ENCODE measurements at regions not wholly inside any gene's neighbourhood (a gene's known extent, or its start where the extent isn't known, plus 50 kb on each side); places are given as distances from the start of the nearest gene placed in this dataset.

GRCh38 chr6:22638320-22638719 is 69.0 kb downstream of the HDGFL1 start:
- no peak for TF ChIP-seq CTCF (IDR thresholded peaks at IDR 0.05)
- no peak for TF ChIP-seq POLR2A (IDR thresholded peaks at IDR 0.05)

Data from thyroid gland (tissue), 4 donors.